GM19438 (cell line): ENCODE measurements at regions not wholly inside any gene's neighbourhood (a gene's known extent, or its start where the extent isn't known, plus 50 kb on each side); places are given as distances from the start of the nearest gene placed in this dataset.

Source experiments
- ATAC-seq: cut with Tn5 transposase; IDR thresholded peaks from one replicate; pipeline ENCODE4 v1.9.1; 2021; ENCODE audit warnings: low read depth; ENCODE audit not compliant: unreplicated experiment

- ATAC-seq = no peak
These were observed 73.2 kb upstream of the VRK1 start for GRCh38 chr14:96723946-96724345.

GRCh38 chr14:96725232-96725631, 72.0 kb upstream of the VRK1 start:
- no peak for ATAC-seq

- no peak for ATAC-seq
These were observed 70.1 kb upstream of the VRK1 start for GRCh38 chr14:96727073-96727472.

GRCh38 chr14:96727491-96727890, 69.7 kb upstream of the VRK1 start:
- ATAC-seq = no peak

- no peak for ATAC-seq
These were observed 69.0 kb upstream of the VRK1 start for GRCh38 chr14:96727980-96728717.

GRCh38 chr14:96729889-96730288, 67.3 kb upstream of the VRK1 start:
- no peak for ATAC-seq

GRCh38 chr14:96730386-96730785, 66.8 kb upstream of the VRK1 start:
- ATAC-seq = no peak

GRCh38 chr14:96734076-96734622, 63.0 kb upstream of the VRK1 start:
- ATAC-seq = no peak

GRCh38 chr14:96735526-96735925, 61.7 kb upstream of the VRK1 start:
- no peak for ATAC-seq

- ATAC-seq = no peak
These were observed 60.7 kb upstream of the VRK1 start for GRCh38 chr14:96736439-96736838.

GRCh38 chr14:96737881-96738280, 59.3 kb upstream of the VRK1 start:
- no peak for ATAC-seq

GRCh38 chr14:96739200-96739910, 57.8 kb upstream of the VRK1 start:
- no peak for ATAC-seq

- peak; percentile 68 for ATAC-seq
These were observed 55.8 kb upstream of the VRK1 start for GRCh38 chr14:96741151-96741977.

- ATAC-seq = no peak
These were observed 52.9 kb upstream of the VRK1 start for GRCh38 chr14:96744262-96744661.

GRCh38 chr14:96745500-96746051, 51.6 kb upstream of the VRK1 start:
- ATAC-seq = no peak

- no peak for ATAC-seq
These were observed 51.1 kb upstream of the VRK1 start for GRCh38 chr14:96746101-96746500.

GRCh38 chr14:96747006-96747405, 50.2 kb upstream of the VRK1 start:
- ATAC-seq = no peak
